Fibroblast of lung (primary cell): ENCODE measurements at regions not wholly inside any gene's neighbourhood (a gene's known extent, or its start where the extent isn't known, plus 50 kb on each side); places are given as distances from the start of the nearest gene placed in this dataset.

Experiments
- EZH2 ChIP-seq: IDR thresholded peaks from 2 replicates; pipeline ENCODE4 v1.5.1; 2012; ENCODE audit warnings: low read length, control low read depth, mild to moderate bottlenecking; ENCODE audit errors: missing control alignments
- TF ChIP-seq, protein P1 (sequence below), 2 donors: IDR thresholded peaks in 1 of 2; conservative IDR thresholded peaks in 1 of 2; 1 replicate in 1 of 2; 2 replicates in 1 of 2; pipeline ENCODE4 v1.5.1; 2011 to 2012; ENCODE audit warnings: low read length in 2 of 2, control low read depth in 1 of 2, inconsistent platforms in 1 of 2, low read depth in 1 of 2, mild to moderate bottlenecking in 1 of 2

GRCh38 chr13:111027458-111028439 lies 87.4 kb upstream of the ARHGEF7 start:
- TF ChIP-seq, protein P1, sequence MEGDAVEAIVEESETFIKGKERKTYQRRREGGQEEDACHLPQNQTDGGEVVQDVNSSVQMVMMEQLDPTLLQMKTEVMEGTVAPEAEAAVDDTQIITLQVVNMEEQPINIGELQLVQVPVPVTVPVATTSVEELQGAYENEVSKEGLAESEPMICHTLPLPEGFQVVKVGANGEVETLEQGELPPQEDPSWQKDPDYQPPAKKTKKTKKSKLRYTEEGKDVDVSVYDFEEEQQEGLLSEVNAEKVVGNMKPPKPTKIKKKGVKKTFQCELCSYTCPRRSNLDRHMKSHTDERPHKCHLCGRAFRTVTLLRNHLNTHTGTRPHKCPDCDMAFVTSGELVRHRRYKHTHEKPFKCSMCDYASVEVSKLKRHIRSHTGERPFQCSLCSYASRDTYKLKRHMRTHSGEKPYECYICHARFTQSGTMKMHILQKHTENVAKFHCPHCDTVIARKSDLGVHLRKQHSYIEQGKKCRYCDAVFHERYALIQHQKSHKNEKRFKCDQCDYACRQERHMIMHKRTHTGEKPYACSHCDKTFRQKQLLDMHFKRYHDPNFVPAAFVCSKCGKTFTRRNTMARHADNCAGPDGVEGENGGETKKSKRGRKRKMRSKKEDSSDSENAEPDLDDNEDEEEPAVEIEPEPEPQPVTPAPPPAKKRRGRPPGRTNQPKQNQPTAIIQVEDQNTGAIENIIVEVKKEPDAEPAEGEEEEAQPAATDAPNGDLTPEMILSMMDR (conservative IDR thresholded peaks at IDR 0.05 in 1 of 2, IDR thresholded peaks at IDR 0.05 in 1 of 2; ENCODE audit: low read depth in 1 of 2, low read length in 2 of 2): peak; percentile 16
- no peak for TF ChIP-seq EZH2
